HG03097 (cell line): ENCODE measurements at regions not wholly inside any gene's neighbourhood (a gene's known extent, or its start where the extent isn't known, plus 50 kb on each side); places are given as distances from the start of the nearest gene placed in this dataset.

ENCODE experiments used
- ATAC-seq: cut with Tn5 transposase; IDR thresholded peaks from one replicate; pipeline ENCODE4 v1.9.1; 2021; ENCODE audit not compliant: unreplicated experiment, low FRiP score

DNA sequence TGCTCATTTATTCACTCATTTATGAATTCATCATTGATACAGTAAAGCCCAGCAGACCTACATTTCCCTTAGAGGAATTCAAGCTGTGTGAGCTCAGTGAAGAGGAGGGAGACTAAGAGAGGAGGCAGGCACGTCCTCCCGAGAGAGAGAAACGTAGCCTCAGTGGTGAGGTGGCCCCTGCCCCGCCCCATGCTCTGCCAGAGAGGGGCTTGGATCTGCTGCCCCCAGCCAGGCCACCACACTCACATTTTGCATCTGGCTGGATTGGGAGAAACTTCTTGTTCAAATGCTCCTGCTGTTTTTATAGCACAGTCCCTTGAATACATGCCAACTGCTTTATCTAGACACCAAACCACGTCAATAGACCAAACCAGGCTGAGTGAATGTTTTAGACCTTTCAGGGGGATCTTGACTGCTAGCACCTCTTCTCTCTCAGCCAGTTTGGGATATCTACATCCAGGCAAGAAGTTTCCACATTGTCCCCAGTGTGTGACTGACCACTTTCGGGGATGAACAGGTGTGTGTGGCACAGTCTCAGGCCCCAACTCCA lies 67.7 kb upstream of the AJAP1 start:
- no peak for ATAC-seq

GRCh38 chr1:4587721-4588120 lies 66.7 kb upstream of the AJAP1 start:
- no peak for ATAC-seq

GRCh38 chr1:4590756-4591155 lies 63.7 kb upstream of the AJAP1 start:
- no peak for ATAC-seq

DNA sequence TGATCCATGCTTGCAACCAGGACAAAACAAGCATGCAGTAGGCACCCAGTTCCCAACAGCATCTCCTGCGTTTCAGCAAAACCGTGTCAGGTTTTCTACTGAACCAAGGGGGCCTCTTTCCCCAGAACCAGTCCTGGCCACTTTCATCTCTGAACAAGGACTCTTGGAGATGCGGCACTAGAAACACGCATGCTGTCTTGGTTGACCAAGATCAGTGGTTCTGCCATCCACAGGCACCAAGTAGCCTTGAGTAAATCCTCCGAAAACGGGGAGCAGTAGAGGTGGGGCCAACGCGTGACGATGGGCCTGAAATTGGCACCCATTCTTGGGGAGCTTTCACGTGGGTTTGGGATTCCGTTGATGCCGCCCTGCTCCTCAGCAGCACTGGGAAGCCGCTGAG lies 62.5 kb upstream of the AJAP1 start:
- ATAC-seq: no peak

GRCh38 chr1:4593106-4593505 lies 61.3 kb upstream of the AJAP1 start:
- ATAC-seq: no peak

- no peak for ATAC-seq
Observed at GRCh38 chr1:4594286-4594991, 60.0 kb upstream of the AJAP1 start.

GRCh38 chr1:4595341-4596225 lies 58.8 kb upstream of the AJAP1 start:
- ATAC-seq: no peak

- ATAC-seq: no peak
Observed at GRCh38 chr1:4596486-4596885, 57.9 kb upstream of the AJAP1 start.

GRCh38 chr1:4597020-4597419 lies 57.4 kb upstream of the AJAP1 start:
- no peak for ATAC-seq

DNA sequence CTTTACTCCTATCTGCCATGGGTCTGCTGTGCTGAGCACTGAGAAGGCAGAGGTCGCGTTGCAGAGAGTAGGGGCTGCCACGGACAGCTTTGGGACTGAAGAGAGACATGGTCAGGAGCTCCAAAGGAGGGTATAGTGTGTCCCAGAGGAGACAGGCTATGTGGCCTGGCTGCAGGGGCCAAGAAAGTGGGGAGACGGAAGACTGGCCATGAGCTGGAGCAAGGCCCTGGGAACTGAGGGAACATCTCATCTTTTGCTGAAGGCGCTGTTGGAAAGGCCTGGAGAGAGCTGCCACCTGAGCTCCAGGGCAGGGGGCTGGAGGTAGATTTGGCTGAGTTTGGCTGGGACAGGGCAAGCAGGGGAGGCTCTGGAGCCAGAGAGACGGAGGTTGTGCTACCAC lies 55.8 kb upstream of the AJAP1 start:
- no peak for ATAC-seq

GRCh38 chr1:4599521-4599920 lies 54.9 kb upstream of the AJAP1 start:
- no peak for ATAC-seq

DNA sequence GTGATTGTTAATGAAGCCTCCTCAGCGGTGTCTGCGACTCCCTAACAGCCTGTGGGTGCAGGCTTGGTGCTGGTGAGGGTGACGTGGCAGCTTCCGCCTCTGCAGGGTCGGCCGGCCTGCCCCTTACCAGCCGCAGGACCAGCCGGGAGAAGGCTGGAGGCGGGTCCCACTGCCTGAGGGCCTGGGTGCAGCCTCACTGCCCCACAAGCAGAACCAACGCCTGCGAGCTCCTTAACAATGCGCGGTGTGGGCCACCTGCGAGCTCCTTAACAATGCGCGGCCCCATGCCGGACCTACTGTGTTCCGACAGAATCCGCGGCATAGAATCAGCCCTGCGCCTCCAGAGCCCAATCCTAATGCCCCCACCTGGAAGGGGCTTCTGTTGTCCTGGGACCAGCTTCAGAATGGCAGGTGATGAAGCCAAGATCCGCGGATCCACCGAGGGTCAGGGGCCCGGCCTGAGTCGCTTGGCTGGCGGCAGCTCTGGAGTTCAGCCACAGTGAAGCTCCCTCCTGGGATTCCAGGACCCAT lies 54.4 kb upstream of the AJAP1 start:
- no peak for ATAC-seq

DNA sequence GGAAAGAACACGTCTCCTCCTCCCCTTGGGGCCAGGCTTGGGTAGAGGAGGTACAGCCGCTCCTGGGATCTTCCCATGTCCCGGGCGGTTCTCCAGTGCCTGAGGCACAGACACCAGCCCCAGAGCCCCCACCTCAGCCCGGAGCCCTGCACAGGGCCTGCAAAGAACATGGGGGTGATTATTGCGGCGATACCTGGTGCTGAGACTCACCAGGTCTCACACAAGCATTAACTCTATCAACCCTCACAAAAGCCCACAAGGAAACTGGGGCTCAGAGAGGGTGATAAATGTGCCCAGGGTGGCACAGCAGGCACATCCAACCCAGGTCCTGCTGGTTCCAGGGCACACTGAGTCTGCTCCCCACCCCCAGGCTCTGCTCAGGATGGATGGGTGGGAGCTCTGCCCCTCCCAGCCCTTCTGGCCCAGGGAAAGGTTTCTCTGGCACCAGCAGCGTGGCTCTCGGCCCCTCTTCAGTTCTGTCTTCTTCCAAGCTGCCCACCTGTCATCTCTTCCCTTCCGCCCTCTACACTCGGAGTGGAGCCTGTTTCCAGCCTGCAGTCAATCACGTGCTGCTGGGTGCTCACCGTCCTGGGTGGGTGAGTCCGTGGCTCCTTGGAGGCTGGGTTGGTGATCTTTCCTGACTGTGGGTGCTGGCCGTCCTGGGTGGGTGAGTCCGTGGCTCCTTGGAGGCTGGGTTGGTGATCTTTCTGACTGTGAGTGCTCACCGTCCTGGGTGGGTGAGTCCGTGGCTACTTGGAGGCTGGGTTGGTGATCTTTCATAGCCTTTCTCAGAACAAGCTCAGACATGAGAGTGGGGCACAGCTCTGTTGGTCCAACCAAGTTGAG lies 53.6 kb upstream of the AJAP1 start:
- ATAC-seq: no peak

GRCh38 chr1:4601941-4602340 lies 52.5 kb upstream of the AJAP1 start:
- no peak for ATAC-seq

- ATAC-seq: no peak
Observed at GRCh38 chr1:4602462-4603294, 51.7 kb upstream of the AJAP1 start.

DNA sequence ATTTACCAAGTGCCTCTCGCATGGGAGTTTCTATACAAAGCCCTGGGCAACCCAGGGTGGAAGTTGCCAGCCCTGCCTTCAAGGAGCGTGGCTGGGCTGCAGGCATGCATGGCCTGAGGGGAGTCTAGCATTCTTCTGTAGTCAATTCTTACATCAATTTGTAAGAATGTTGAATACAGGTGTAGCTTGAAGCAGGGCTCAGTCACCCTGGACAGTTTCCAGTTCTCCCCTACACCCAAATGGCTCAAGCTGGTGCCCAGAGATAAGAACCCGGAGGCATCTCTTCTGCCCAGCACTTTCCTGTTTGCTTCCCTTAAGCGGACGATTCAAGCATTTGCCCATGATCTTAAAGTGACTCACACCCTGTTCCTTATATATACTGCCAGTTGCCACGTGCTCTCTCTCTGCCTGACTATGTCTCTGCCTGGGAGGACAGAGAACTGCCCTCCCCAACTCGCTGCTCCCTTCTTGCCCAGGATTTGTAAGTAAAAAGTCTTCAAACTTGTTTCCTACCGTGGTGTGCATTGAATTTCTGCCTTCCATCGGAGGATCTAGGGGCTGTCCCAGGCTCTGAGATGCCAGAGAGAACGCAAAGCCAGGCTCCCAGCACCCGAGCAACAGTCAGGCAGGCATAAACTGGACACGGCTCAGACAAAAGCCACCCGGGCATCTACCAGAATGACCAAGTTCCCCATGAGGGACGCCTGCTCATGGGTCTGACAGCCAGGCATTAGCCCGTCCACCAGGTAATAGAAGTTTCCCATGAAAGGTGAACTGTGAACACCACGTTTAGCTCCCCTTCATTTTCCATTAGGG lies 50.9 kb upstream of the AJAP1 start:
- ATAC-seq: no peak
